HepG2 (cell line): ENCODE measurements at regions not wholly inside any gene's neighbourhood (a gene's known extent, or its start where the extent isn't known, plus 50 kb on each side); places are given as distances from the start of the nearest gene placed in this dataset.

Experiments
- AGO1 ChIP-seq: fragments of 200-400 bp; formaldehyde crosslinking; IDR thresholded peaks from 2 replicates; pipeline ENCODE4 v1.6.1; 2017; ENCODE audit warnings: mild to moderate bottlenecking, low read depth, low read length, moderate library complexity; ENCODE audit not compliant: poor library complexity, severe bottlenecking
- ATM ChIP-seq: fragments of 450-650 bp; IDR thresholded peaks from 2 replicates; pipeline ENCODE4 v1.7.1; 2017; ENCODE audit warnings: mild to moderate bottlenecking, borderline replicate concordance
- CEBPG ChIP-seq: IDR thresholded peaks from 2 replicates; pipeline ENCODE4 v1.6.1; 2016
- GATAD2A ChIP-seq: IDR thresholded peaks from 2 replicates; pipeline ENCODE4 v1.6.1; 2016
- GZF1 ChIP-seq: sonication (generic); formaldehyde crosslinking; IDR thresholded peaks from 2 replicates; pipeline ENCODE4 v1.5.1; 2020; ENCODE audit warnings: mild to moderate bottlenecking, missing genetic modification reagents
- HOXD1 ChIP-seq: sonication (generic); formaldehyde crosslinking; IDR thresholded peaks from 2 replicates; pipeline ENCODE4 v1.5.0; 2020; ENCODE audit warnings: missing genetic modification reagents
- KDM5A ChIP-seq: fragments of 200-600 bp; sonication (generic); IDR thresholded peaks from 2 replicates; pipeline ENCODE4 v1.7.0; 2018; ENCODE audit warnings: antibody characterized with exemption, mild to moderate bottlenecking, low read length, borderline replicate concordance
- NCOR1 ChIP-seq: fragments of 200-600 bp; sonication (generic); IDR thresholded peaks from 2 replicates; pipeline ENCODE4 v1.7.0; 2017; ENCODE audit warnings: antibody characterized with exemption, low read length, borderline replicate concordance
- SRSF1 ChIP-seq: fragments of 200-400 bp; formaldehyde crosslinking; optimal IDR thresholded peaks from 2 replicates; pipeline ENCODE3; 2017; ENCODE audit warnings: mild to moderate bottlenecking, low read depth, low read length, moderate library complexity
- TSC22D2 ChIP-seq: sonication (generic); formaldehyde crosslinking; IDR thresholded peaks from 2 replicates; pipeline ENCODE4 v1.5.1; 2020; ENCODE audit warnings: missing genetic modification reagents, mild to moderate bottlenecking, borderline replicate concordance
- ZNF282 ChIP-seq: fragments of 450-650 bp; IDR thresholded peaks from 2 replicates; pipeline ENCODE4 v1.6.1; 2018; ENCODE audit not compliant: partially characterized antibody
- ZNF329 ChIP-seq: sonication (generic); formaldehyde crosslinking; IDR thresholded peaks from 2 replicates; pipeline ENCODE4 v1.9.0; 2021; ENCODE audit warnings: low read depth, mild to moderate bottlenecking, missing genetic modification reagents
- TF ChIP-seq, protein P1 (sequence below): sonication (generic); formaldehyde crosslinking; IDR thresholded peaks from 2 replicates; pipeline ENCODE4 v1.4.0; 2020; ENCODE audit warnings: missing genetic modification reagents, mild to moderate bottlenecking, borderline replicate concordance
- TF ChIP-seq, protein P2 (sequence below): sonication (generic); formaldehyde crosslinking; IDR thresholded peaks from 2 replicates; pipeline ENCODE4 v1.4.0; 2020; ENCODE audit warnings: missing genetic modification reagents
- TF ChIP-seq, protein P3 (sequence below): sonication (generic); formaldehyde crosslinking; IDR thresholded peaks from 2 replicates; pipeline ENCODE4 v1.4.0; 2020; ENCODE audit warnings: missing genetic modification reagents, borderline replicate concordance
- TF ChIP-seq, protein P4 (sequence below): sonication (generic); formaldehyde crosslinking; IDR thresholded peaks from 2 replicates; pipeline ENCODE4 v1.5.1; 2020; ENCODE audit warnings: missing genetic modification reagents, mild to moderate bottlenecking, borderline replicate concordance

- TF ChIP-seq, protein P1, sequence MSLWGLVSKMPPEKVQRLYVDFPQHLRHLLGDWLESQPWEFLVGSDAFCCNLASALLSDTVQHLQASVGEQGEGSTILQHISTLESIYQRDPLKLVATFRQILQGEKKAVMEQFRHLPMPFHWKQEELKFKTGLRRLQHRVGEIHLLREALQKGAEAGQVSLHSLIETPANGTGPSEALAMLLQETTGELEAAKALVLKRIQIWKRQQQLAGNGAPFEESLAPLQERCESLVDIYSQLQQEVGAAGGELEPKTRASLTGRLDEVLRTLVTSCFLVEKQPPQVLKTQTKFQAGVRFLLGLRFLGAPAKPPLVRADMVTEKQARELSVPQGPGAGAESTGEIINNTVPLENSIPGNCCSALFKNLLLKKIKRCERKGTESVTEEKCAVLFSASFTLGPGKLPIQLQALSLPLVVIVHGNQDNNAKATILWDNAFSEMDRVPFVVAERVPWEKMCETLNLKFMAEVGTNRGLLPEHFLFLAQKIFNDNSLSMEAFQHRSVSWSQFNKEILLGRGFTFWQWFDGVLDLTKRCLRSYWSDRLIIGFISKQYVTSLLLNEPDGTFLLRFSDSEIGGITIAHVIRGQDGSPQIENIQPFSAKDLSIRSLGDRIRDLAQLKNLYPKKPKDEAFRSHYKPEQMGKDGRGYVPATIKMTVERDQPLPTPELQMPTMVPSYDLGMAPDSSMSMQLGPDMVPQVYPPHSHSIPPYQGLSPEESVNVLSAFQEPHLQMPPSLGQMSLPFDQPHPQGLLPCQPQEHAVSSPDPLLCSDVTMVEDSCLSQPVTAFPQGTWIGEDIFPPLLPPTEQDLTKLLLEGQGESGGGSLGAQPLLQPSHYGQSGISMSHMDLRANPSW (CRISPR knock-in tag): no peak
- TF ChIP-seq SRSF1 (no peak), CEBPG (CRISPR knock-in tag) (peak; percentile 88), HOXD1 (CRISPR knock-in tag) (no peak), KDM5A (no peak), TSC22D2 (CRISPR knock-in tag) (no peak), GATAD2A (peak; percentile 36; the same call in 1 of the 2 replicates), GZF1 (CRISPR knock-in tag) (no peak), AGO1 (no peak), ZNF282 (no peak), NCOR1 (no peak), ATM (no peak), ZNF329 (CRISPR knock-in tag) (no peak)
- TF ChIP-seq, protein P2, sequence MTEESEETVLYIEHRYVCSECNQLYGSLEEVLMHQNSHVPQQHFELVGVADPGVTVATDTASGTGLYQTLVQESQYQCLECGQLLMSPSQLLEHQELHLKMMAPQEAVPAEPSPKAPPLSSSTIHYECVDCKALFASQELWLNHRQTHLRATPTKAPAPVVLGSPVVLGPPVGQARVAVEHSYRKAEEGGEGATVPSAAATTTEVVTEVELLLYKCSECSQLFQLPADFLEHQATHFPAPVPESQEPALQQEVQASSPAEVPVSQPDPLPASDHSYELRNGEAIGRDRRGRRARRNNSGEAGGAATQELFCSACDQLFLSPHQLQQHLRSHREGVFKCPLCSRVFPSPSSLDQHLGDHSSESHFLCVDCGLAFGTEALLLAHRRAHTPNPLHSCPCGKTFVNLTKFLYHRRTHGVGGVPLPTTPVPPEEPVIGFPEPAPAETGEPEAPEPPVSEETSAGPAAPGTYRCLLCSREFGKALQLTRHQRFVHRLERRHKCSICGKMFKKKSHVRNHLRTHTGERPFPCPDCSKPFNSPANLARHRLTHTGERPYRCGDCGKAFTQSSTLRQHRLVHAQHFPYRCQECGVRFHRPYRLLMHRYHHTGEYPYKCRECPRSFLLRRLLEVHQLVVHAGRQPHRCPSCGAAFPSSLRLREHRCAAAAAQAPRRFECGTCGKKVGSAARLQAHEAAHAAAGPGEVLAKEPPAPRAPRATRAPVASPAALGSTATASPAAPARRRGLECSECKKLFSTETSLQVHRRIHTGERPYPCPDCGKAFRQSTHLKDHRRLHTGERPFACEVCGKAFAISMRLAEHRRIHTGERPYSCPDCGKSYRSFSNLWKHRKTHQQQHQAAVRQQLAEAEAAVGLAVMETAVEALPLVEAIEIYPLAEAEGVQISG (CRISPR knock-in tag): no peak
- TF ChIP-seq, protein P3, sequence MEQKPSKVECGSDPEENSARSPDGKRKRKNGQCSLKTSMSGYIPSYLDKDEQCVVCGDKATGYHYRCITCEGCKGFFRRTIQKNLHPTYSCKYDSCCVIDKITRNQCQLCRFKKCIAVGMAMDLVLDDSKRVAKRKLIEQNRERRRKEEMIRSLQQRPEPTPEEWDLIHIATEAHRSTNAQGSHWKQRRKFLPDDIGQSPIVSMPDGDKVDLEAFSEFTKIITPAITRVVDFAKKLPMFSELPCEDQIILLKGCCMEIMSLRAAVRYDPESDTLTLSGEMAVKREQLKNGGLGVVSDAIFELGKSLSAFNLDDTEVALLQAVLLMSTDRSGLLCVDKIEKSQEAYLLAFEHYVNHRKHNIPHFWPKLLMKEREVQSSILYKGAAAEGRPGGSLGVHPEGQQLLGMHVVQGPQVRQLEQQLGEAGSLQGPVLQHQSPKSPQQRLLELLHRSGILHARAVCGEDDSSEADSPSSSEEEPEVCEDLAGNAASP: no peak
- TF ChIP-seq, protein P4, sequence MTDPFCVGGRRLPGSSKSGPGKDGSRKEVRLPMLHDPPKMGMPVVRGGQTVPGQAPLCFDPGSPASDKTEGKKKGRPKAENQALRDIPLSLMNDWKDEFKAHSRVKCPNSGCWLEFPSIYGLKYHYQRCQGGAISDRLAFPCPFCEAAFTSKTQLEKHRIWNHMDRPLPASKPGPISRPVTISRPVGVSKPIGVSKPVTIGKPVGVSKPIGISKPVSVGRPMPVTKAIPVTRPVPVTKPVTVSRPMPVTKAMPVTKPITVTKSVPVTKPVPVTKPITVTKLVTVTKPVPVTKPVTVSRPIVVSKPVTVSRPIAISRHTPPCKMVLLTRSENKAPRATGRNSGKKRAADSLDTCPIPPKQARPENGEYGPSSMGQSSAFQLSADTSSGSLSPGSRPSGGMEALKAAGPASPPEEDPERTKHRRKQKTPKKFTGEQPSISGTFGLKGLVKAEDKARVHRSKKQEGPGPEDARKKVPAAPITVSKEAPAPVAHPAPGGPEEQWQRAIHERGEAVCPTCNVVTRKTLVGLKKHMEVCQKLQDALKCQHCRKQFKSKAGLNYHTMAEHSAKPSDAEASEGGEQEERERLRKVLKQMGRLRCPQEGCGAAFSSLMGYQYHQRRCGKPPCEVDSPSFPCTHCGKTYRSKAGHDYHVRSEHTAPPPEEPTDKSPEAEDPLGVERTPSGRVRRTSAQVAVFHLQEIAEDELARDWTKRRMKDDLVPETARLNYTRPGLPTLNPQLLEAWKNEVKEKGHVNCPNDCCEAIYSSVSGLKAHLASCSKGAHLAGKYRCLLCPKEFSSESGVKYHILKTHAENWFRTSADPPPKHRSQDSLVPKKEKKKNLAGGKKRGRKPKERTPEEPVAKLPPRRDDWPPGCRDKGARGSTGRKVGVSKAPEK (CRISPR knock-in tag): no peak
These were observed 181.1 kb upstream of the TENT5A start (continued) for GRCh38 chr6:81933608-81934051.
